ENCODE measurements at regions not wholly inside any gene's neighbourhood (a gene's known extent, or its start where the extent isn't known, plus 50 kb on each side); places are given as distances from the start of the nearest gene placed in this dataset.
"Not testable (repeated sequence)": the region's sequence is repeated elsewhere in the genome, so short reads cannot be mapped to it uniquely, and the experiment has no call there.

DNA sequence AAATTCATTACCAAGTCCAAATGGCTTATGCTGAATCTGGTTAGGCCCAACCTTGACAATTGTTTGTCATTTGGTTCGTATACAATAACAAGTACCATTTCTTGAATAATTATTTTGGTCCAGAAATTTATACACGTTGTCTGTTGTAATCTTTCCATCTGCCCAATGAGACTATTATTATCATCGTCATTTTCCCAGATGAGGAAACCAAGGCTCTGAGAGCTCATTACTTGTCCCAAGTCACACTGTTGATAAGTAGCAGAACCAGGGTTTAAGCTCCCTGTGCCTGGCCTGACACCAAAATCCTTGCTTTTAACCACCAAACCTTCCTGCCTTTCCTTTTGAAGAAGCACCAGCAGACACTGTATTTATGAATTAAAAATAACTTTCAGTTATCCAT lies 81.3 kb downstream of the RGS2 start:
- no peak for ATAC-seq (ENCODE audit: low FRiP score in 2 of 2)
- no peak for DNase-seq
- Histone ChIP-seq H3K27ac (no peak overlapping the region), H3K36me3 (no peaks in the 10 kb centered on the region), H3K4me1 (no peaks in the 10 kb centered on the region), H3K27me3 (no peaks in the 10 kb centered on the region), H3K4me3 (no peak overlapping the region), H3K9me3 (no peaks in the 10 kb centered on the region)
- 88 to 100% methylated on average over 3 of the region's 3 CpGs for WGBS, 2 donors
- TF ChIP-seq EP300 (IDR thresholded peaks at IDR 0.05) (no peak), POLR2A (IDR thresholded peaks at IDR 0.05) (no peak)
- TF ChIP-seq, protein P1, sequence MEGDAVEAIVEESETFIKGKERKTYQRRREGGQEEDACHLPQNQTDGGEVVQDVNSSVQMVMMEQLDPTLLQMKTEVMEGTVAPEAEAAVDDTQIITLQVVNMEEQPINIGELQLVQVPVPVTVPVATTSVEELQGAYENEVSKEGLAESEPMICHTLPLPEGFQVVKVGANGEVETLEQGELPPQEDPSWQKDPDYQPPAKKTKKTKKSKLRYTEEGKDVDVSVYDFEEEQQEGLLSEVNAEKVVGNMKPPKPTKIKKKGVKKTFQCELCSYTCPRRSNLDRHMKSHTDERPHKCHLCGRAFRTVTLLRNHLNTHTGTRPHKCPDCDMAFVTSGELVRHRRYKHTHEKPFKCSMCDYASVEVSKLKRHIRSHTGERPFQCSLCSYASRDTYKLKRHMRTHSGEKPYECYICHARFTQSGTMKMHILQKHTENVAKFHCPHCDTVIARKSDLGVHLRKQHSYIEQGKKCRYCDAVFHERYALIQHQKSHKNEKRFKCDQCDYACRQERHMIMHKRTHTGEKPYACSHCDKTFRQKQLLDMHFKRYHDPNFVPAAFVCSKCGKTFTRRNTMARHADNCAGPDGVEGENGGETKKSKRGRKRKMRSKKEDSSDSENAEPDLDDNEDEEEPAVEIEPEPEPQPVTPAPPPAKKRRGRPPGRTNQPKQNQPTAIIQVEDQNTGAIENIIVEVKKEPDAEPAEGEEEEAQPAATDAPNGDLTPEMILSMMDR (IDR thresholded peaks at IDR 0.05), result no peak

DNA sequence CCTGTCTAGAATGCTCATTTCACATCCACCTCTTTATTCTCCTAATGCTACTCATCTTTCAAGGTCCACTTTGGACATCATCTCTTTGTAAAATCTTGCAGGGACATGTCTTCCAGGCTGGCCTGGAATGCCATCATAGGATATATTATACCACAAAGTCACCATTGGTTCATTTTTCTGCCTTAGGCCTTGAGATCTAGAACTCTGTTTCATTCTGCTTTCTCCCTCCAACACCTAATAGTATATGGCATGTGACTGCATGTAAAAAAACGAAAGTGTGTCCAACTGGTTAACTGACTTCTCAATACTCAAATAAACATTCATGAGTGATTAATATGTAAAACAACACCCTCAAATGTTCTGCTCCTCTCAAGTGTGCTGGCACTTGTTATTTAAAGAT lies 84.1 kb downstream of the RGS2 start:
- no peak overlapping the region for H3K4me3 ChIP-seq
- H3K4me1 ChIP-seq, result no peaks in the 10 kb centered on the region
- no peak overlapping the region for H3K27ac ChIP-seq
- no peaks in the 10 kb centered on the region for H3K36me3 ChIP-seq
- ATAC-seq (ENCODE audit: low FRiP score in 2 of 2) (no peak), DNase-seq (no peak)
- no peaks in the 10 kb centered on the region for H3K9me3 ChIP-seq
- no peaks in the 10 kb centered on the region for H3K27me3 ChIP-seq
- TF ChIP-seq, protein P1 (IDR thresholded peaks at IDR 0.05), result no peak
- TF ChIP-seq POLR2A (IDR thresholded peaks at IDR 0.05) (no peak), POLR2AphosphoS5 (IDR thresholded peaks at IDR 0.05) (no peak), EP300 (IDR thresholded peaks at IDR 0.05) (no peak)
- WGBS, 2 donors, result 0 to 18% methylated on average over 1 of the region's 1 CpG

DNA sequence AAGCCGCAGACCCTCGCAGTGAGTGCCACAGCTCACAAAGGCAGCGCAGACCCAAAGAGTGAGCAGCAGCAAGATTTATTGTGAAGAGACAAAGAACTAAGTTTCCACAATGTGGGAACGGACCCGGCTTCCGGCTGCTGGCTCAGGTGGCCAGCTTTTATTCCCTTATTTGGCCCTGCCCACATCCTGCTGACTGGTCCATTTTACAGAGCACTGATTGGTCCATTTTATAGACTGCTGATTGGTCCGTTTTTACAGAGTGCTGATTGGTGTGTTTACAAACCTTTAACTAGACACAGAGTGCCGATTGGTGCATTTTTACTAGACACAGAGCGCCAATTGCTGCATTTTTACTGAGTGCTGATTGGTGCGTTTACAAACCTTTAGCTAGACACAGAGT lies 86.6 kb downstream of the RGS2 start:
- 91 to 98% methylated on average over 10 of the region's 10 CpGs for WGBS, 2 donors
- not testable (repeated sequence) for H3K27me3 ChIP-seq; H3K4me1 ChIP-seq; H3K36me3 ChIP-seq; H3K27ac ChIP-seq; H3K9me3 ChIP-seq; DNase-seq; H3K4me3 ChIP-seq; ATAC-seq (ENCODE audit: low FRiP score in 2 of 2)

DNA sequence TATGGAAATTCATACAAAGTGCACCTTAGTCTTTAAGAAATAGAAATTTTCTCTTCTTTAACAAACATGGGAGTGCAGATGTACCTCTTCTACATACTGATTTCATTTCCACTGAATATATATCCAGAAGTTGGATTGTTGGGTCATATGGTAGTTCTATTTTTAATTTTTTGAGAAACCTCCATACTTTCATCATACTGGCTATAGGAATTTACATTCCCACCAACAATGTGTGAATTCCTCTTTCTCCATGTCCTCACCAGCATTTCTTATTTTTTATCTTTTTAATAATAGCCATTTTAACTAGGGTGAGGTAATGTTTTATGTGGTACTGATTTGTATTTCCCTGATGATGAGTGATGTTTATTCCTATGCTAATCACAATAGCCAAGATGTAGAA lies 87.5 kb downstream of the RGS2 start:
- DNase-seq, result no peak
- TF ChIP-seq POLR2AphosphoS5 (IDR thresholded peaks at IDR 0.05) (no peak), EP300 (IDR thresholded peaks at IDR 0.05) (no peak), POLR2A (IDR thresholded peaks at IDR 0.05) (no peak)
- TF ChIP-seq, protein P1 (IDR thresholded peaks at IDR 0.05), result no peak
- ATAC-seq (ENCODE audit: low FRiP score in 2 of 2), result no peak
- H3K4me1 ChIP-seq, result no peaks in the 10 kb centered on the region
- H3K27ac ChIP-seq, result no peak overlapping the region
- H3K36me3 ChIP-seq, result no peaks in the 10 kb centered on the region
- H3K27me3 ChIP-seq, result no peaks in the 10 kb centered on the region
- no peak overlapping the region for H3K4me3 ChIP-seq
- no peaks in the 10 kb centered on the region for H3K9me3 ChIP-seq

DNA sequence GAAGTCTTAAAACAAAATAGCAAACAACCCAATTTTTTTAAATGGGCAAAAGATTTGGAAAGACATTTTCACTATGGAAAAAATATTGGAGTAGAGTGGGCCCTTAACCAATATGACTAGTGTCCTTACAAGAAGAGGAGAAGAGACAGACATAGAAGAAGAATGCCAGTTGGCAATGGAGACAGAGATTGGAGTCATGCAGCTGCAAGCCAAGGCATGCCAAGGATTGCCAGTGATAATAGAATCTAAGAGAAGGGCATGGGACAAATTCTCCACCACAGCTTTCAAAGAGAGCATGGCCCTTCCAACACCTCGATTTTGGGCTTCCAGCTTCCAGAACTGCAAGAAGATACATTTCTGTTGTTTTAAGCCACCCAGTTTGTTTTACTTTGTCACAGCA lies 92.7 kb downstream of the RGS2 start:
- 35 to 65% methylated on average over 1 of the region's 1 CpG for WGBS, 2 donors
- ATAC-seq (ENCODE audit: low FRiP score in 2 of 2) (no peak), DNase-seq (no peak)
- Histone ChIP-seq H3K9me3 (no peaks in the 10 kb centered on the region), H3K36me3 (no peaks in the 10 kb centered on the region), H3K4me1 (no peaks in the 10 kb centered on the region), H3K4me3 (no peak overlapping the region), H3K27me3 (no peaks in the 10 kb centered on the region), H3K27ac (no peak overlapping the region)
- no peak for TF ChIP-seq EP300 (IDR thresholded peaks at IDR 0.05)
- no peak for TF ChIP-seq POLR2A (IDR thresholded peaks at IDR 0.05)
- TF ChIP-seq, protein P1 (IDR thresholded peaks at IDR 0.05), result no peak
- TF ChIP-seq POLR2AphosphoS5 (IDR thresholded peaks at IDR 0.05), result no peak

Data from upper lobe of left lung (tissue), 6 donors.